ENCODE measurements at regions not wholly inside any gene's neighbourhood (a gene's known extent, or its start where the extent isn't known, plus 50 kb on each side); places are given as distances from the start of the nearest gene placed in this dataset.

- no peaks in the 10 kb centered on the region for H3K79me2 ChIP-seq (ENCODE audit: insufficient read depth, low read depth)
- no peak overlapping the region for H3K4me2 ChIP-seq
- TF ChIP-seq CTCF (conservative IDR thresholded peaks at IDR 0.05; ENCODE audit: low read depth, low read length), result no peak
- no peaks in the 10 kb centered on the region for H3K4me1 ChIP-seq (ENCODE audit: low read depth, poor library complexity, severe bottlenecking)
- no peak overlapping the region for H3K27ac ChIP-seq
- no peaks in the 10 kb centered on the region for H3K36me3 ChIP-seq (ENCODE audit: insufficient read depth)
- H2AFZ ChIP-seq (ENCODE audit: low read depth), result no peak overlapping the region
- H3K9ac ChIP-seq, result no peak overlapping the region
- H3K27me3 ChIP-seq (ENCODE audit: insufficient read depth, low read depth), result no peaks in the 10 kb centered on the region
- H3K4me3 ChIP-seq (IDR thresholded peaks at IDR 0.05; ENCODE audit: insufficient read depth, low read depth, low read length), result no peak overlapping the region
- no peaks in the 10 kb centered on the region for H4K20me1 ChIP-seq (ENCODE audit: insufficient read depth)
Observed at GRCh38 chr13:106402866-106403265, 132.6 kb downstream of the EFNB2 start.

- no peaks in the 10 kb centered on the region for H3K36me3 ChIP-seq (ENCODE audit: insufficient read depth)
Observed at GRCh38 chr13:106401081-106401480, 134.4 kb downstream of the EFNB2 start.

DNA sequence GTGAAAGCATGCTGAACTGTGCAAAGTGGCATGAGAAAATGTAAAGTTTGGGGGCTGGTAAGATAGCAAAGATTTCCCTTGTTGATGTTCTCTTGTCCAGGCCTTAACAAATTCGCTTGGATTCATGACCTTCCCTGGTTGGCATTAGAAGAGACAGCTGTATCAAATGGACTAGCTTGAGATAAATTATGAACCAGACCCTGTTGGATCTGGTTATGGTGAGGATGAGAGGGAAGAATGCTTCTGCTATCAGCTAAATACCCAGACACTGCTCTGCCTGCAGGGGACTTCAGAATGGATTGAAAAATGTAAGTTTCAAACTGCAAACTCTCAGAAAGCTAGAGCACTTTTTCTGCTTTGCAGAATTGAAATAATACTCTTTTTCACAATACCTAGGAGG is 135.2 kb downstream of the EFNB2 start:
- no peak for TF ChIP-seq CTCF (conservative IDR thresholded peaks at IDR 0.05; ENCODE audit: low read depth, low read length)
- Histone ChIP-seq H3K4me2 (no peak overlapping the region), H3K79me2 (ENCODE audit: insufficient read depth, low read depth) (no peaks in the 10 kb centered on the region), H3K27me3 (ENCODE audit: insufficient read depth, low read depth) (no peaks in the 10 kb centered on the region), H3K27ac (no peak overlapping the region), H2AFZ (ENCODE audit: low read depth) (no peak overlapping the region), H3K4me1 (ENCODE audit: low read depth, poor library complexity, severe bottlenecking) (no peaks in the 10 kb centered on the region), H3K36me3 (ENCODE audit: insufficient read depth) (no peaks in the 10 kb centered on the region), H3K4me3 (IDR thresholded peaks at IDR 0.05; ENCODE audit: insufficient read depth, low read depth, low read length) (no peak overlapping the region), H4K20me1 (ENCODE audit: insufficient read depth) (no peaks in the 10 kb centered on the region), H3K9ac (no peak overlapping the region)

More at GRCh38 chr13:106401081-106401480, 134.4 kb downstream of the EFNB2 start:
- Histone ChIP-seq H3K27me3 (ENCODE audit: insufficient read depth, low read depth) (no peaks in the 10 kb centered on the region), H4K20me1 (ENCODE audit: insufficient read depth) (no peaks in the 10 kb centered on the region), H3K4me1 (ENCODE audit: low read depth, poor library complexity, severe bottlenecking) (no peaks in the 10 kb centered on the region), H2AFZ (ENCODE audit: low read depth) (no peak overlapping the region), H3K4me2 (no peak overlapping the region), H3K9ac (no peak overlapping the region), H3K79me2 (ENCODE audit: insufficient read depth, low read depth) (no peaks in the 10 kb centered on the region), H3K4me3 (IDR thresholded peaks at IDR 0.05; ENCODE audit: insufficient read depth, low read depth, low read length) (no peak overlapping the region), H3K27ac (no peak overlapping the region)
- no peak for TF ChIP-seq CTCF (conservative IDR thresholded peaks at IDR 0.05; ENCODE audit: low read depth, low read length)

- Histone ChIP-seq H3K27ac (no peak overlapping the region), H3K4me2 (no peak overlapping the region), H4K20me1 (ENCODE audit: insufficient read depth) (no peaks in the 10 kb centered on the region), H3K4me1 (ENCODE audit: low read depth, poor library complexity, severe bottlenecking) (no peaks in the 10 kb centered on the region), H3K9ac (no peak overlapping the region), H3K36me3 (ENCODE audit: insufficient read depth) (no peaks in the 10 kb centered on the region), H3K4me3 (IDR thresholded peaks at IDR 0.05; ENCODE audit: insufficient read depth, low read depth, low read length) (no peak overlapping the region), H3K27me3 (ENCODE audit: insufficient read depth, low read depth) (no peaks in the 10 kb centered on the region), H2AFZ (ENCODE audit: low read depth) (no peak overlapping the region), H3K79me2 (ENCODE audit: insufficient read depth, low read depth) (no peaks in the 10 kb centered on the region)
- no peak for TF ChIP-seq CTCF (conservative IDR thresholded peaks at IDR 0.05; ENCODE audit: low read depth, low read length)
Observed at GRCh38 chr13:106398289-106398688, 137.2 kb downstream of the EFNB2 start.

All from KMS-11 (cell line).